Ovary (tissue), 3 donors: ENCODE measurements at regions not wholly inside any gene's neighbourhood (a gene's known extent, or its start where the extent isn't known, plus 50 kb on each side); places are given as distances from the start of the nearest gene placed in this dataset.

Experiments used
- CTCF ChIP-seq, 3 donors: fragments of 450-650 bp in 2 of 3; fragments of 200-600 bp in 1 of 3; IDR thresholded peaks; one replicate each; pipeline versions ENCODE4 v1.5.1 to v1.8.0; 2016 to 2022; ENCODE audit warnings: antibody characterized with exemption in 3 of 3, mild to moderate bottlenecking in 1 of 3
- EP300 ChIP-seq: sonication (generic); formaldehyde crosslinking; IDR thresholded peaks from one replicate; pipeline ENCODE4 v1.6.1; 2017; ENCODE audit warnings: antibody characterized with exemption
- donor health status: DM: no; HTN: no; CAD: no.

- TF ChIP-seq CTCF (IDR thresholded peaks at IDR 0.05) (no peak), EP300 (no peak)
These were observed 1195.1 kb upstream of the MAP3K7 start for GRCh38 chr6:91781946-91782345.
